Testis (tissue), 2 donors: ENCODE measurements at regions not wholly inside any gene's neighbourhood (a gene's known extent, or its start where the extent isn't known, plus 50 kb on each side); places are given as distances from the start of the nearest gene placed in this dataset.
A peak's percentile ranks its signal among the peaks of the same experiment; 100 is the strongest.
"Not testable (repeated sequence)": the region's sequence is repeated elsewhere in the genome, so short reads cannot be mapped to it uniquely, and the experiment has no call there.

ENCODE experiments used
- DNase-seq: peaks from one replicate; pipeline ENCODE4 v3.0.0-alpha.2; 2019
- H3K27ac ChIP-seq, 2 donors: fragments of 200-600 bp; sonication (generic); one replicate each; pipeline ENCODE4 v1.5.1; 2019
- H3K27me3 ChIP-seq: fragments of 200-600 bp; sonication (generic); one replicate; pipeline ENCODE4 v1.5.1; 2019
- H3K36me3 ChIP-seq: fragments of 200-600 bp; sonication (generic); one replicate; pipeline ENCODE4 v1.5.1; 2017; ENCODE audit warnings: low read depth; ENCODE audit errors: missing control alignments
- H3K4me1 ChIP-seq: fragments of 200-600 bp; sonication (generic); one replicate; pipeline ENCODE4 v1.5.1; 2019
- H3K4me3 ChIP-seq, 2 donors: fragments of 200-600 bp; sonication (generic); one replicate each; pipeline ENCODE4 v1.5.1; 2017 to 2019
- H3K9me3 ChIP-seq: fragments of 200-600 bp; sonication (generic); one replicate; pipeline ENCODE4 v1.5.1; 2017
- POLR2A ChIP-seq: fragments of 450-650 bp; IDR thresholded peaks from one replicate; pipeline ENCODE4 v1.6.1; 2017; ENCODE audit warnings: antibody characterized with exemption, mild to moderate bottlenecking, moderate library complexity
- WGBS, 2 donors: methylation state at CpG; one replicate each; pipeline ENCODE4 v1.1.5; 2018; 5-methylcytosine and 5-hydroxymethylcytosine counted together
- intact Hi-C: fragments of 100-400 bp; cut with DNase I; formaldehyde crosslinking; loops from one replicate; pipeline ENCODE4 v1.15.1; 2023; ENCODE audit warnings: low total_unique reads
- TF ChIP-seq, protein P1 (sequence below), 3 experiments: fragments of 450-650 bp in 2 of 3; fragments of 200-600 bp in 1 of 3; sonication (generic) in 1 of 3; IDR thresholded peaks; one replicate each; pipeline ENCODE4 v1.5.1; 2016 to 2019; ENCODE audit warnings: antibody characterized with exemption in 3 of 3, mild to moderate bottlenecking in 2 of 3, moderate library complexity in 1 of 3

- Histone ChIP-seq H3K4me3 (no peak overlapping the region), H3K36me3 (no peaks in the 10 kb centered on the region), H3K27me3 (no peaks in the 10 kb centered on the region), H3K4me1 (no peaks in the 10 kb centered on the region), H3K9me3 (no peaks in the 10 kb centered on the region), H3K27ac (no peak overlapping the region)
- 33 to 57% methylated on average over 2 of the region's 2 CpGs for WGBS, 2 donors
- no peak for DNase-seq
- no peak for TF ChIP-seq POLR2A
- TF ChIP-seq, protein P1, sequence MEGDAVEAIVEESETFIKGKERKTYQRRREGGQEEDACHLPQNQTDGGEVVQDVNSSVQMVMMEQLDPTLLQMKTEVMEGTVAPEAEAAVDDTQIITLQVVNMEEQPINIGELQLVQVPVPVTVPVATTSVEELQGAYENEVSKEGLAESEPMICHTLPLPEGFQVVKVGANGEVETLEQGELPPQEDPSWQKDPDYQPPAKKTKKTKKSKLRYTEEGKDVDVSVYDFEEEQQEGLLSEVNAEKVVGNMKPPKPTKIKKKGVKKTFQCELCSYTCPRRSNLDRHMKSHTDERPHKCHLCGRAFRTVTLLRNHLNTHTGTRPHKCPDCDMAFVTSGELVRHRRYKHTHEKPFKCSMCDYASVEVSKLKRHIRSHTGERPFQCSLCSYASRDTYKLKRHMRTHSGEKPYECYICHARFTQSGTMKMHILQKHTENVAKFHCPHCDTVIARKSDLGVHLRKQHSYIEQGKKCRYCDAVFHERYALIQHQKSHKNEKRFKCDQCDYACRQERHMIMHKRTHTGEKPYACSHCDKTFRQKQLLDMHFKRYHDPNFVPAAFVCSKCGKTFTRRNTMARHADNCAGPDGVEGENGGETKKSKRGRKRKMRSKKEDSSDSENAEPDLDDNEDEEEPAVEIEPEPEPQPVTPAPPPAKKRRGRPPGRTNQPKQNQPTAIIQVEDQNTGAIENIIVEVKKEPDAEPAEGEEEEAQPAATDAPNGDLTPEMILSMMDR (IDR thresholded peaks at IDR 0.05) = no peak
- intact Hi-C loops = no loop called here
These were observed 84.5 kb upstream of the UXT start for GRCh38 chrX:47743504-47743903.

DNA sequence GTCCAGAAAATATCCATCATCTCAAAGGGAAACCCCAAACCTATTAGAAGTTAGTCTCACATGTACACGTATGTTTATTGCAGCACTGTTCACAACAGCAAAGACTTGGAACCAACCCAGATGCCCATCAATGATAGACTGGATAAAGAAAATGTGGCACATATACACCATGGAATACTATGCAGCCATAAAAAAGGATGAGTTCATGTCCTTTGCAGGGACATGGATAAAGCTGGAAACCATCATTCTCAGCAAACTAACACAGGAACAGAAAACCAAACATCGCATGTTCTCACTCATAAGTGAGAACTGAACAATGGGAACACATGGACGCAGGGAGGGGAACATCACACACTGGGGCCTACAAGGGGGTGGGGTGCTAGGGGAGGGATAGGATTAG lies 79.9 kb upstream of the UXT start:
- H3K36me3 ChIP-seq, H3K27ac ChIP-seq, DNase-seq, intact Hi-C loops, H3K27me3 ChIP-seq, H3K9me3 ChIP-seq, H3K4me1 ChIP-seq, H3K4me3 ChIP-seq: not testable (repeated sequence)
- 97 to 100% methylated on average over 1 to 3 of the region's 3 CpGs for WGBS, 2 donors

- WGBS, 2 donors = 93% methylated on average over 9 of the region's 9 CpGs; no CpG with 5 or more reads in 1 of the 2 donors
- no peaks in the 10 kb centered on the region for H3K9me3 ChIP-seq
- no peaks in the 10 kb centered on the region for H3K4me1 ChIP-seq
- no peak for DNase-seq
- H3K27ac ChIP-seq = no peak overlapping the region
- no peaks in the 10 kb centered on the region for H3K36me3 ChIP-seq
- TF ChIP-seq, protein P1 (IDR thresholded peaks at IDR 0.05) = no peak
- no peak for TF ChIP-seq POLR2A
- H3K27me3 ChIP-seq = no peaks in the 10 kb centered on the region
- intact Hi-C loops = no loop called here
- no peak overlapping the region for H3K4me3 ChIP-seq
These were observed 64.7 kb upstream of the UXT start for GRCh38 chrX:47723689-47724088.

DNA sequence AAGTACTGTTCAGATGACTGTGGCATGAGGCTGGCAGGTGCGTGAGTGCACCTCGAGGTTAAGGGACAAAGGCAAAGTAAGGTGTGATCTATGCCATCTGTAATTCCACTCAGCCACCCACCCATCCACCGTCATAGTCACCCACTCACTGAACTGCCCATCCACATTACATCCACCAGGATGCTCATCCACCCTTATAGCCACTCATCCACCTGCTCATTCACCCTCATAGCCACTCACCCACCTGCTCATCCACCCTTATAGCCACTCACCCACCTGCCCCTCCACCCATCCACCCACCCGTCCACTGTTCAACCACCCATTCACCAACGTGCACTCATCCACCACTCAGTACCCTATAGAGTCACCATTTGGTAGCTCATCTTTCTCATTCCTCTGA lies 64.1 kb upstream of the UXT start:
- no peaks in the 10 kb centered on the region for H3K9me3 ChIP-seq
- no peaks in the 10 kb centered on the region for H3K27me3 ChIP-seq
- no peak overlapping the region for H3K27ac ChIP-seq
- H3K36me3 ChIP-seq = no peaks in the 10 kb centered on the region
- no peak for DNase-seq
- 87 to 94% methylated on average over 5 of the region's 5 CpGs for WGBS, 2 donors
- intact Hi-C loops = no loop called here
- TF ChIP-seq, protein P1 (IDR thresholded peaks at IDR 0.05) = no peak
- no peak for TF ChIP-seq POLR2A
- H3K4me1 ChIP-seq = no peaks in the 10 kb centered on the region
- H3K4me3 ChIP-seq = no peak overlapping the region

DNA sequence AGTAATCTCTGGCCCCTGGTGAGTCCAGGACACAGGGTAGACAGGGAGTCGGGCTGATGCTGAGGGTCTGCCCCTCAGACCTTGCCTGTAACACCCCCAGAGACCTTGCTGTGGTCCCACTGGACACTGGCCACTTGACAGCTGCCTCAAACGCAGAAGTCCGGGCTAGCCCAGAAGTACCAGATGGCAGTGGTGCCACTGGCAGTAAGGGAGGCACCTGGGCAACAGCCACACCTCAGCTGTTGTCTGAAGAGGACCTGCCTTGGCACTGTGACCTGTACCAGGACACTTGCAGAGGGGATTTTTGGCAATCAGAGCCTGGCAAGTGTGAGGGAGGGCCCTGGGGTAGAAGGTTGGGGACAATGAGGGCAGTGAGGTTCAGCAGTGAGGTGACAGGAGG lies 63.3 kb upstream of the UXT start:
- no peaks in the 10 kb centered on the region for H3K4me1 ChIP-seq
- no peak overlapping the region for H3K4me3 ChIP-seq
- no peaks in the 10 kb centered on the region for H3K36me3 ChIP-seq
- no peak overlapping the region for H3K27ac ChIP-seq
- WGBS, 2 donors = no CpG with 5 or more reads among the region's 3 CpGs
- DNase-seq = no peak
- H3K27me3 ChIP-seq = no peaks in the 10 kb centered on the region
- H3K9me3 ChIP-seq = no peaks in the 10 kb centered on the region
- no peak for TF ChIP-seq POLR2A
- TF ChIP-seq, protein P1 (IDR thresholded peaks at IDR 0.05) = no peak
- intact Hi-C loops = no loop called here

- H3K4me1 ChIP-seq, H3K9me3 ChIP-seq, H3K27ac ChIP-seq, H3K4me3 ChIP-seq, H3K36me3 ChIP-seq, intact Hi-C loops, DNase-seq, H3K27me3 ChIP-seq: not testable (repeated sequence)
- whole genome bisulfite sequencing, 2 donors = 92 to 96% methylated on average over 3 of the region's 3 CpGs
These were observed 56.1 kb upstream of the UXT start for GRCh38 chrX:47715078-47715477.

DNA sequence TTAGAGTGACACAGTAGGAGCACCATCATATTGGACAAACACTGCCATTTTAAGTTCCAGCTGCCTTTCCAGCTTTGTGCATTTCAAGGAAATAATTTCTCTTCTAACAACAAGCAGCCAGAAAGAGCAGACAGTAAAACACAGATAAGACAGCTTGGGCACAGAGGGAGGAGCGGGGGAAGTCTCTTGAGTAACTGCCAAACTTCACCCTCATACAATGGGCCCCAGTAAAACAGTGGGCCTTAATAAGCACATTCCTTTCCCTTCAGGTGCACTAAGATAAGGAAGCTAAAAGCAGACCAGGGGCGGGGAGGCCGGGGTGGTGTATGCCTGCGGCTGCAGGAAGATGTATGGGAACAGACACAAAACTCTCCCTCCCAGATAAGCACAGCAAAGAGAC lies 53.7 kb upstream of the UXT start:
- 28 to 42% methylated on average over 4 of the region's 4 CpGs for whole genome bisulfite sequencing, 2 donors

More for the DNA sequence above, 53.7 kb upstream of the UXT start:
- H3K27me3 ChIP-seq, H3K27ac ChIP-seq, H3K4me1 ChIP-seq, H3K9me3 ChIP-seq, H3K4me3 ChIP-seq, H3K36me3 ChIP-seq, intact Hi-C loops: not testable (repeated sequence)
- DNase-seq = peak; percentile 30
